Liver (tissue), 8 donors: ENCODE measurements at regions not wholly inside any gene's neighbourhood (a gene's known extent, or its start where the extent isn't known, plus 50 kb on each side); places are given as distances from the start of the nearest gene placed in this dataset.

ENCODE experiments used
- DNase-seq: peaks from one replicate; pipeline ENCODE4 v3.0.0-alpha.2; 2017; ENCODE audit warnings: low spot score
- H3K27ac ChIP-seq, 2 donors: one replicate each; pipeline ENCODE4 v1.7.0; 2013; ENCODE audit warnings: inconsistent platforms in 2 of 2, low read length in 2 of 2, control low read depth in 1 of 2, low read depth in 1 of 2, mild to moderate bottlenecking in 1 of 2
- H3K27me3 ChIP-seq, 4 donors: one replicate each; pipeline versions ENCODE4 v1.6.1 to v1.7.0; 2013; ENCODE audit warnings: low read length in 3 of 4, inconsistent platforms in 1 of 4, mild to moderate bottlenecking in 1 of 4, moderate library complexity in 1 of 4; ENCODE audit not compliant: control insufficient read depth in 4 of 4, insufficient read depth in 4 of 4
- H3K36me3 ChIP-seq, 4 donors: one replicate each; pipeline versions ENCODE4 v1.6.1 to v1.7.0; 2013; ENCODE audit warnings: low read length in 3 of 4, mild to moderate bottlenecking in 3 of 4, low read depth in 1 of 4, moderate library complexity in 1 of 4; ENCODE audit not compliant: control insufficient read depth in 4 of 4, insufficient read depth in 3 of 4
- H3K4me1 ChIP-seq, 4 donors: one replicate each; pipeline versions ENCODE4 v1.6.1 to v1.7.0; 2013; ENCODE audit warnings: low read length in 3 of 4, mild to moderate bottlenecking in 3 of 4, moderate library complexity in 1 of 4; ENCODE audit not compliant: control insufficient read depth in 4 of 4, insufficient read depth in 4 of 4
- H3K4me3 ChIP-seq, 3 donors: one replicate each; pipeline versions ENCODE4 v1.6.1 to v1.7.0; 2013; ENCODE audit warnings: low read length in 3 of 3, control low read depth in 1 of 3, low read depth in 1 of 3, mild to moderate bottlenecking in 1 of 3
- H3K9ac ChIP-seq, 2 donors: one replicate each; pipeline ENCODE4 v1.7.0; 2013; ENCODE audit warnings: low read length in 2 of 2, mild to moderate bottlenecking in 2 of 2, moderate library complexity in 2 of 2, control low read depth in 1 of 2, low read depth in 1 of 2
- H3K9me3 ChIP-seq, 4 donors: one replicate each; pipeline versions ENCODE4 v1.6.1 to v1.7.0; 2013; ENCODE audit warnings: low read length in 3 of 4; ENCODE audit not compliant: control insufficient read depth in 4 of 4
- CTCF ChIP-seq: fragments of 150-350 bp; IDR thresholded peaks from 2 replicates; pipeline ENCODE4 v1.5.1; 2017; ENCODE audit warnings: improper control_type of control experiment, low read depth, low read length; ENCODE audit not compliant: missing input control
- EGR1 ChIP-seq, 2 donors: IDR thresholded peaks; 2 replicates each; pipeline ENCODE4 v1.6.1; 2016 to 2018; ENCODE audit warnings: antibody characterized with exemption in 2 of 2, low read depth in 2 of 2
- FOXA1 ChIP-seq: IDR thresholded peaks from 2 replicates; pipeline ENCODE4 v1.6.1; 2016; ENCODE audit warnings: antibody characterized with exemption
- FOXA2 ChIP-seq: IDR thresholded peaks from 2 replicates; pipeline ENCODE4 v1.6.1; 2016; ENCODE audit warnings: antibody characterized with exemption
- GABPA ChIP-seq, 2 donors: IDR thresholded peaks in 1 of 2; conservative IDR thresholded peaks in 1 of 2; 2 replicates each; pipeline ENCODE4 v1.6.1; 2016; ENCODE audit warnings: antibody characterized with exemption in 2 of 2, mild to moderate bottlenecking in 1 of 2, moderate library complexity in 1 of 2
- HNF4A ChIP-seq, 2 donors: conservative IDR thresholded peaks; 2 replicates each; pipeline ENCODE4 v1.6.1; 2016; ENCODE audit warnings: antibody characterized with exemption in 2 of 2, mild to moderate bottlenecking in 2 of 2
- HNF4G ChIP-seq: IDR thresholded peaks from 2 replicates; pipeline ENCODE4 v1.6.1; 2016; ENCODE audit warnings: antibody characterized with exemption
- JUND ChIP-seq, 2 donors: IDR thresholded peaks; 2 replicates each; pipeline ENCODE4 v1.6.1; 2016; ENCODE audit warnings: antibody characterized with exemption in 2 of 2
- MAX ChIP-seq: IDR thresholded peaks from 2 replicates; pipeline ENCODE4 v1.6.1; 2016; ENCODE audit warnings: antibody characterized with exemption
- NR2F2 ChIP-seq: IDR thresholded peaks from 2 replicates; pipeline ENCODE4 v1.6.1; 2016; ENCODE audit warnings: antibody characterized with exemption
- RAD21 ChIP-seq, 2 donors: IDR thresholded peaks; 2 replicates each; pipeline ENCODE4 v1.6.1; 2016; ENCODE audit warnings: antibody characterized with exemption in 2 of 2, mild to moderate bottlenecking in 2 of 2
- RXRA ChIP-seq, 2 donors: IDR thresholded peaks; 2 replicates each; pipeline ENCODE4 v1.6.1; 2017 to 2018; ENCODE audit warnings: antibody characterized with exemption in 2 of 2, mild to moderate bottlenecking in 1 of 2
- SP1 ChIP-seq: IDR thresholded peaks from 2 replicates; pipeline ENCODE4 v1.6.1; 2018; ENCODE audit warnings: antibody characterized with exemption, mild to moderate bottlenecking
- TAF1 ChIP-seq: conservative IDR thresholded peaks from 2 replicates; pipeline ENCODE4 v1.6.1; 2016; ENCODE audit warnings: antibody characterized with exemption, mild to moderate bottlenecking
- YY1 ChIP-seq: IDR thresholded peaks from 2 replicates; pipeline ENCODE4 v1.6.1; 2016; ENCODE audit warnings: antibody characterized with exemption, mild to moderate bottlenecking
- WGBS: extraction: QIAGEN DNeasy Blood & Tissue Kit; methylation state at CpG from one replicate; pipeline ENCODE4 v1.1.7; 2013; 5-methylcytosine and 5-hydroxymethylcytosine counted together
- TF ChIP-seq, protein P1 (sequence below): IDR thresholded peaks from 2 replicates; pipeline ENCODE4 v1.6.1; 2016; ENCODE audit warnings: antibody characterized with exemption
- TF ChIP-seq, protein P2 (sequence below): IDR thresholded peaks from 2 replicates; pipeline ENCODE4 v1.6.1; 2016; ENCODE audit warnings: antibody characterized with exemption
- TF ChIP-seq, protein P3 (sequence below): IDR thresholded peaks from 2 replicates; pipeline ENCODE4 v1.6.1; 2016; ENCODE audit warnings: antibody characterized with exemption, mild to moderate bottlenecking
- donor health status: healthy.
- donor health status: healthy.
- donor health status: healthy.
- donor health status: healthy.
- donor health status: healthy.

DNA sequence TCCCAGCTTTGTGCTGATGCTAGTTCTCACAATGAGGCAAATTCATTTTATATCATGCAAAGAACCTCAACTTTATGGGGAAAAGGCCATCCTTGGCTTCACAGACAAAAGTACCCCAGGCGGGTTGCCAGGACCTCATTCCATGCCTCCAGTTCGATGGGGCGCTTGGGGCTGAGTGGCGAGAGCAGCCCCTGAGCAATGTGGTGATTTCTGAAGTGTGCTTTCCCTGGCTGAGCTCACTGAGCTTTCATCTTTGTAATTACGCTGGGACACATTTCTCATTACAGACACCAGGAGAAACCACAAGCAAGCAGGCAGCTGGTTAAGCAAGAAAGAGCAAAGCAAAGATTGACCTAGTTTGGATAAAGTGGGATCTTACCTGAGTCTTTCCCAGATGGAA lies 301.5 kb upstream of the CDH4 start:
- no peaks in the 10 kb centered on the region for H3K36me3 ChIP-seq
- H3K27ac ChIP-seq: no peak overlapping the region
- no peaks in the 10 kb centered on the region for H3K4me1 ChIP-seq
- H3K9ac ChIP-seq: no peak overlapping the region
- H3K4me3 ChIP-seq: no peak overlapping the region
- peaks cover 0 to 2% (median 0%) of the 10 kb centered on the region in 4 donors for H3K9me3 ChIP-seq
- 78% methylated on average over 5 of the region's 5 CpGs for WGBS
- TF ChIP-seq FOXA1: no peak
- TF ChIP-seq NR2F2: no peak
- no peak for TF ChIP-seq JUND (IDR thresholded peaks at IDR 0.05)
- H3K27me3 ChIP-seq: peaks cover 0 to 4% (median 0%) of the 10 kb centered on the region in 4 donors
- DNase-seq: no peak

DNA sequence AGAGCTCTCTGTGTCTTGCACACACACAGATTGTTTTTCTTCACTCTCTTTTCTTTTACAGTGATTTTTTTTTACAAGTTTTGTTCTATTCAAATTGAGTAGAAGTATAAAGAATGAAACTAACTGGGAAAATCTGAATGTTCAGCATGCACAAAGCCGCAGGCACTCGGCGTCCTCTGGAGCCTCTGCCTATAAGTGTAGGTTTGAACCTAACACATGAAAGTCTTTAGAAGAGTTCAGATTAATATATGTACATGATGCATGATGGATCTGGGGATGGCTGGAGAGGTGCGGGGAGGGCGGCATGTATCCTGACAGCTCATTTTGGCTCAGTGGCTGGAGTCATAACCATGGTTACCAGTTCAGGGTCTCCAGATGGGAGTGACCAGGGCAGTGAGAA lies 301.1 kb upstream of the CDH4 start:
- TF ChIP-seq JUND (IDR thresholded peaks at IDR 0.05): no peak
- no peak for TF ChIP-seq CTCF
- TF ChIP-seq FOXA2: no peak
- no peak for TF ChIP-seq SP1
- TF ChIP-seq RAD21 (IDR thresholded peaks at IDR 0.05): no peak
- TF ChIP-seq, protein P1, sequence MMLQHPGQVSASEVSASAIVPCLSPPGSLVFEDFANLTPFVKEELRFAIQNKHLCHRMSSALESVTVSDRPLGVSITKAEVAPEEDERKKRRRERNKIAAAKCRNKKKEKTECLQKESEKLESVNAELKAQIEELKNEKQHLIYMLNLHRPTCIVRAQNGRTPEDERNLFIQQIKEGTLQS: no peak
- TF ChIP-seq FOXA1: no peak
- TF ChIP-seq, protein P2, sequence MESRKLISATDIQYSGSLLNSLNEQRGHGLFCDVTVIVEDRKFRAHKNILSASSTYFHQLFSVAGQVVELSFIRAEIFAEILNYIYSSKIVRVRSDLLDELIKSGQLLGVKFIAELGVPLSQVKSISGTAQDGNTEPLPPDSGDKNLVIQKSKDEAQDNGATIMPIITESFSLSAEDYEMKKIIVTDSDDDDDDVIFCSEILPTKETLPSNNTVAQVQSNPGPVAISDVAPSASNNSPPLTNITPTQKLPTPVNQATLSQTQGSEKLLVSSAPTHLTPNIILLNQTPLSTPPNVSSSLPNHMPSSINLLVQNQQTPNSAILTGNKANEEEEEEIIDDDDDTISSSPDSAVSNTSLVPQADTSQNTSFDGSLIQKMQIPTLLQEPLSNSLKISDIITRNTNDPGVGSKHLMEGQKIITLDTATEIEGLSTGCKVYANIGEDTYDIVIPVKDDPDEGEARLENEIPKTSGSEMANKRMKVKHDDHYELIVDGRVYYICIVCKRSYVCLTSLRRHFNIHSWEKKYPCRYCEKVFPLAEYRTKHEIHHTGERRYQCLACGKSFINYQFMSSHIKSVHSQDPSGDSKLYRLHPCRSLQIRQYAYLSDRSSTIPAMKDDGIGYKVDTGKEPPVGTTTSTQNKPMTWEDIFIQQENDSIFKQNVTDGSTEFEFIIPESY: no peak
- no peak for TF ChIP-seq YY1
- TF ChIP-seq HNF4A (conservative IDR thresholded peaks at IDR 0.05): no peak
- TF ChIP-seq GABPA (IDR thresholded peaks at IDR 0.05 in 1 of 2, conservative IDR thresholded peaks at IDR 0.05 in 1 of 2): no peak
- TF ChIP-seq, protein P3, sequence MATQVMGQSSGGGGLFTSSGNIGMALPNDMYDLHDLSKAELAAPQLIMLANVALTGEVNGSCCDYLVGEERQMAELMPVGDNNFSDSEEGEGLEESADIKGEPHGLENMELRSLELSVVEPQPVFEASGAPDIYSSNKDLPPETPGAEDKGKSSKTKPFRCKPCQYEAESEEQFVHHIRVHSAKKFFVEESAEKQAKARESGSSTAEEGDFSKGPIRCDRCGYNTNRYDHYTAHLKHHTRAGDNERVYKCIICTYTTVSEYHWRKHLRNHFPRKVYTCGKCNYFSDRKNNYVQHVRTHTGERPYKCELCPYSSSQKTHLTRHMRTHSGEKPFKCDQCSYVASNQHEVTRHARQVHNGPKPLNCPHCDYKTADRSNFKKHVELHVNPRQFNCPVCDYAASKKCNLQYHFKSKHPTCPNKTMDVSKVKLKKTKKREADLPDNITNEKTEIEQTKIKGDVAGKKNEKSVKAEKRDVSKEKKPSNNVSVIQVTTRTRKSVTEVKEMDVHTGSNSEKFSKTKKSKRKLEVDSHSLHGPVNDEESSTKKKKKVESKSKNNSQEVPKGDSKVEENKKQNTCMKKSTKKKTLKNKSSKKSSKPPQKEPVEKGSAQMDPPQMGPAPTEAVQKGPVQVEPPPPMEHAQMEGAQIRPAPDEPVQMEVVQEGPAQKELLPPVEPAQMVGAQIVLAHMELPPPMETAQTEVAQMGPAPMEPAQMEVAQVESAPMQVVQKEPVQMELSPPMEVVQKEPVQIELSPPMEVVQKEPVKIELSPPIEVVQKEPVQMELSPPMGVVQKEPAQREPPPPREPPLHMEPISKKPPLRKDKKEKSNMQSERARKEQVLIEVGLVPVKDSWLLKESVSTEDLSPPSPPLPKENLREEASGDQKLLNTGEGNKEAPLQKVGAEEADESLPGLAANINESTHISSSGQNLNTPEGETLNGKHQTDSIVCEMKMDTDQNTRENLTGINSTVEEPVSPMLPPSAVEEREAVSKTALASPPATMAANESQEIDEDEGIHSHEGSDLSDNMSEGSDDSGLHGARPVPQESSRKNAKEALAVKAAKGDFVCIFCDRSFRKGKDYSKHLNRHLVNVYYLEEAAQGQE: no peak
- TF ChIP-seq HNF4G: no peak
- no peak for TF ChIP-seq EGR1 (IDR thresholded peaks at IDR 0.05; ENCODE audit: low read depth in 2 of 2)
- no peak for TF ChIP-seq MAX
- TF ChIP-seq NR2F2: no peak
- TF ChIP-seq TAF1: no peak
- no peak for TF ChIP-seq RXRA (IDR thresholded peaks at IDR 0.05)
- no peaks in the 10 kb centered on the region for H3K36me3 ChIP-seq
- peaks cover 0 to 4% (median 0%) of the 10 kb centered on the region in 4 donors for H3K27me3 ChIP-seq
- H3K4me3 ChIP-seq: no peak overlapping the region
- no peak for DNase-seq
- no peak overlapping the region for H3K27ac ChIP-seq
- WGBS: 88% methylated on average over 5 of the region's 5 CpGs
- H3K9ac ChIP-seq: no peak overlapping the region
- H3K9me3 ChIP-seq: peaks cover 0 to 2% (median 0%) of the 10 kb centered on the region in 4 donors
- no peaks in the 10 kb centered on the region for H3K4me1 ChIP-seq
